Activated CD8-positive, alpha-beta memory T cell treated with anti-CD3 and anti-CD28 coated beads for 36 hours (primary cell): ENCODE measurements at regions not wholly inside any gene's neighbourhood (a gene's known extent, or its start where the extent isn't known, plus 50 kb on each side); places are given as distances from the start of the nearest gene placed in this dataset.
"Not testable (repeated sequence)": the region's sequence is repeated elsewhere in the genome, so short reads cannot be mapped to it uniquely, and the experiment has no call there.

Experiments
- CTCF ChIA-PET: fragments of 350-600 bp; sonication (Branson Sonifier 250); formaldehyde crosslinking; loops from one replicate; lab custom pipeline; 2021; ENCODE audit warnings: antibody characterized with exemption; lab: Charles Lee
- POLR2A ChIA-PET: fragments of 350-600 bp; sonication (Branson Sonifier 250); formaldehyde crosslinking; loops from one replicate; lab custom pipeline; 2021; ENCODE audit warnings: antibody characterized with exemption; lab: Charles Lee

DNA sequence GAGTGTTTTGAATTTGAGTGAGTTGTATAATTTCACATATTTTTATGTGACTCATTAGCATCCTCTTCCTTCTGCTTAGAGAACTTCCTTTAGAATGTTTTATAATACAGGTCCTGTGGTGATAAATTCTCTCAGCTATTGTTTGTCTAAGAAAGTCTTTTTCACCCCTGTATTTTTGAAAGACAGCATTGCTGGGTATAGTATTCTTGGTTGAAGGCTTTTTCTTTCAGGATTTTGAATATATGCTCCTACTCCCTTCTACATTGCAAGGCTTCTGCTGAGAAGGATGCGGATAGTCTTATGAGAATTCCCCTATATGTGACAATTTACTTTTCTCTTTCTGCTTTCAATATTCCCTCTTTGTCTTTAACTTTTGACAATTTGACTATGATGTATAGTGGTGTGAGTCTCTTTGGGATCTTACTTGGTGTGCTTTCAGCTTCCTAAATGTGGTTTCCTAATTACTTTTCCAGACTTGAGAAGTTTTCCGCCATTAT, 118.9 kb upstream of the HMGA2 start:
- ChIA-PET POLR2A (no interaction called here), CTCF (no interaction called here)

DNA sequence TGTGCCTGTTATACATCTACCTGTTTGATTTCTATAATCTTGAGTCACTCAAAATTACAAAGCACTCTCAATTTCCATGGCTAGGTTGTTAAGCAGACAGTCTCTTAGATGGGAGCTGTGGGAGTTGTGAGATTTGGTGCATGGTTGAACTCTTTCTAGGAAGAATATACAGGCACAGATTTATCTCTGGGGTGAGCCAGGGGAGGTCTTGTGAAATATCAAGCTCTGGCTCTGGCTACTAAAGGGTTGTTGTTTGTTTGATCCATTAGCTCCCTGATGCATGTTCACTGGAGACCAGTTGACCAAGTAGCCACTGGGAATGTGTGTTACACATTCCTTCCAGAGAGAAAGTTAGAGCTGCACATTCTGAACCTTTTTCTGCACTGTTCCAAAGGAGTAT, 117.2 kb upstream of the HMGA2 start:
- CTCF ChIA-PET, result no interaction called here
- POLR2A ChIA-PET, result no interaction called here

DNA sequence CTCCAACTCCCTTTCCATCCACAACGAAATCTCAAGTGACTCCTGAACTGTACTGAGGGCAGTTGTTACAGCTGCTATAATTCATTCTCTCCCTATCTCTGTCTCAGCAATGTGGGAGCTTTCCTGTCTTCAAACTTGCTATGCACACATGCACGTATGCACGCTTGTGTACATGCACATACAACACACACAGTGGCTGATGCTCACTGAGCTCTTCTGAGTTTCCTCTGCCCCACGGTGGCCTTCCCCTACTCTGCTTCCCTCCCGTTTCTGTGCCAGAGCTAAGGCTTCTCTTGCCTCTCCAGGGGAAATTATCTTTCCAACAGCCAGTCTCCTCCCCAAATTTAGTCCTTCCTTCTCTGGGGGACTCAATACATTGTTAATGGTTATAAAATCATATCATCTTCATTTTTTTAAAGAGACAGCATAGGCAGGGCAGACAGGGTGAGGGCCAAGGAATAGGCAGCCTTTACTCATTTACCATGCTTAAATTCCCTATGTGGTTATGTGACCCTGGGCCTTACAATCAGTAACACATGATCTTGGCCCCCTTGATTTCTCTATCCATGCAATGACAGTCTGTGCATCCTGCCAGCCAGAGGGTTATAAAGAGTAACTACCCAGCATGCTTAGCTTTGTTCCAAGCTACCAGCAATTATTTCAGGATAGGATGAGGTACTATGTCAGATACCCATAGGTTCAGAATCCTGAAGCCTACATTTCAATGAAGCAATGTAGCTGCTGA, 111.9 kb upstream of the HMGA2 start:
- CTCF ChIA-PET, result no interaction called here
- POLR2A ChIA-PET, result no interaction called here

DNA sequence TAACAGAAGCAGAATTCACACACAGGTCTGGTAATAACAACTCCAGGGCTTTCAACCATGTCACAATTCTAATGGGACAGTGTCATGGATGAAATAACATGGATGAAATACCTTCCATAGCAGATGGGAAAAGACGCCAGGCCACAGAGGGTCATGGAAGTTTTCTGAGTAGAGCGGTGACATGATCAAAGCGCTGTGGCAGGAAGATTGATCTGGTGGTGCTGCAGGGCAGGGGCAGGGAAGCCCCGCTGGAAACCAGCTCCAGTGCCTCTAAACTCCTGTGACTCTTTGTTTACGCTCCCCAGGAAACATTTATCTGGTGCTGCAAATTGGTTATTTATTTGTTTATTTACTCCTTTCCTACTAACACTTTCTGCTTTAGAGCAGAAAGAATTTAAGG, 108.3 kb upstream of the HMGA2 start:
- POLR2A ChIA-PET, result no interaction called here
- CTCF ChIA-PET, result no interaction called here

DNA sequence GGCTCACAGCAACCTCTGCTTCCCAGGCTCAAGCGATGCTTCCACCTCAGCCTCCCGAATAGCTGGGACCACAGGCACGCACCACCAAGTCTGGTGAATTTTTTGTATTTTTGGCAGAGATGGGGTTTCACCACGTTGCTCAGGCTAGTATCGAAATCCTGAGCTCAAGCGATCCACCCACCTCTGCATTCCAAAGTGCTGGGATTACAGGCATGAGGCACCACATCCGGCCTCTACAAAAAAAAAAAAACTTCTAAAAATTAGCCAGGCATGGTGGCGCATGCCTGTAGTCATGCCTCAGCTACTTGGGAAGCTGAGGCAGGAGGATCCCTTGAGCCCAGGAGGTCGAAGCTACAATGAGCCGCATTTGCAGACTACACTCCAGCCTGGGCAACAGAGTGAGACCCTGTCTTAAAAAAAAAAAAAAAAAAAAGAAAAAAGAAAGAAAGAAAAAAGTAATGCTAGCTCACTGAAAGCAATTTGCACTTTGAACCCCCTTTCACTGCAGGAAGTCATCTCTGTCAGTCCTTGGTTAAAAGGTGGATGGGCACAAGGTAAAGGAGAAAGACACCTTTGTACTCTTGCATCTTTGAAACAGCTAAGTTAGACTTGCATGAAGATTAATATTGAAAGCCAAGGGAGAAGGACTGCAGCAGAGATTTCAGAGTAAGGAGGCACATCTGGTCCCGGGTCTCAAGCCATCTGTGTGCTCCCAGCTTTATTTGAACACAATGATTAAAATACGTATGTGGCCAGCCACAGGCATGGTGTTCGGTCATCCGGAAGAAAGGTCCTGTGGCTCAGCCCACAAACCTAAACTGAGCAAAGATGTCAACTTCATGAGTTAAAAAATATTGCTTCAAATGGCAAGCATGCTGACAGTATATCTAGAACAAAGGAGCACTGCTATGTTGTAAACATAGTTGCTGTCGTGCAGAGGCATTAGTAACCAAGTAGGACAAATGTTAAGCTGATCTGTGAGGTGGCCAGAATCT, 103.8 kb upstream of the HMGA2 start:
- ChIA-PET POLR2A (no interaction called here), CTCF (no interaction called here)

DNA sequence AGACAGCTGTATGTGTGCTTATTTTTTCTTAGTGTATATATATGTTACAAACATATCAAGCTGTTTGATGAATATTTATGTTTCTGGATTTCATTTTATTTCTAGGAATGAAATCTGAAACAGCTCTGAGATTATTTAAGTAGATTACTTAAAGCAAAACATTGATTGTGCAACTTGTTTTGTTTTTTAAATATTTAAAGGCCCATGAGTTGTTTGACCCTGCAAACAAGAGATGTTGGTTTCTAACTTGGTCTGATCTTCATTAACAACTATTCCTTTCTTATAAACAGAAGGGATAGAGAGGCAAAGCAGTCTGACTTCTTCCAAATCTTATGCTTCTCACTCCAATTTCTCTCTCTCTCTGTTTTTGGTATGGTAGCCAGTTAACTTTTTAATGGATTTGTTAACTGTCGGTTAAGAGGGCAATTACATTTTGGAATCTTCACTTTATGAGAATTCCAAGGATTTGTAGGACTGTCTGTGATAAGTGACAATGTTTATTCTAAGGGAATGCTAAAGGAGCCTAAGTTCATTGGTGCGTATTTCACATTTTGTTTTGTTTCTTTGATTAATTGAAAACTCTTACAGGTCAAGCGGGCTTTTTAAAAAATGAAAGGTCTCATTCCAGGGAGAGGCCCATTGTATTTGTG, 102.6 kb upstream of the HMGA2 start:
- ChIA-PET POLR2A (no interaction called here), CTCF (no interaction called here)

DNA sequence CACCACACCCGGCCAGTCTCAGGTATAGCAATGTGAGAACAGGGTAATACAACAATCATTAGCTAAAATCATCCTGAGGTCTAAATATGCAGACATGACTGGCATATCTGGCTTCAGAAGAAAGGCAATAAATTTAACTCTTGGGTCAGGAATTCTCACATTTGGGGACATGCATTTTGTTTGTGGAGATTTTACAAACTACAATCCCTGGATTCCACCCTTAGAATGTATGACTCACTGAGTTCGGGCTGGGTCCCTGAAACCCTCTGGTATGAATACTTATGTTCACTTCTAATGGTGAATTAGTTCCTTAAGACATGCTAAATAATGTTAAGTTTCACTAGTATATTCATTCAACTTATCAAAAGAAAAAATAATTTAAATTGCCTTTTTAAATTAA, 98.9 kb upstream of the HMGA2 start:
- POLR2A ChIA-PET, result no interaction called here
- CTCF ChIA-PET, result no interaction called here

DNA sequence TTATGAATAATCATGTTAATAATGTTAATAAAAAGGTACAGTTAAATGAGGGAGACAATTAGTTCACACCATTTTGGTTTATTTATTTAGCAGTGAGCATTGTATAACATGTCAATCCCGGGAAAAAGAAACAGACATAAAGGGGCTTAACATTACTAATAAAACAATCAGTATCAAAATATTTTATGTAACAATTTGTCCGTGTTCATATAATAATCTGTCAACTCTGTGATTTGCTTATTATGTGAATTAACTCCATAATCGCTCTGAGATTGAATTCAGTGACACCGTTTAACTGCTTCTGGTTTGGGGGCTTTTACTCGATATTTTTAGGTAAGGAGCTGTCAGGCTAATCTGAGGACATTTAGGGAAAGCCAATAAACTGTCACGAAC, 95.8 kb upstream of the HMGA2 start:
- ChIA-PET CTCF (no interaction called here), POLR2A (no interaction called here)

DNA sequence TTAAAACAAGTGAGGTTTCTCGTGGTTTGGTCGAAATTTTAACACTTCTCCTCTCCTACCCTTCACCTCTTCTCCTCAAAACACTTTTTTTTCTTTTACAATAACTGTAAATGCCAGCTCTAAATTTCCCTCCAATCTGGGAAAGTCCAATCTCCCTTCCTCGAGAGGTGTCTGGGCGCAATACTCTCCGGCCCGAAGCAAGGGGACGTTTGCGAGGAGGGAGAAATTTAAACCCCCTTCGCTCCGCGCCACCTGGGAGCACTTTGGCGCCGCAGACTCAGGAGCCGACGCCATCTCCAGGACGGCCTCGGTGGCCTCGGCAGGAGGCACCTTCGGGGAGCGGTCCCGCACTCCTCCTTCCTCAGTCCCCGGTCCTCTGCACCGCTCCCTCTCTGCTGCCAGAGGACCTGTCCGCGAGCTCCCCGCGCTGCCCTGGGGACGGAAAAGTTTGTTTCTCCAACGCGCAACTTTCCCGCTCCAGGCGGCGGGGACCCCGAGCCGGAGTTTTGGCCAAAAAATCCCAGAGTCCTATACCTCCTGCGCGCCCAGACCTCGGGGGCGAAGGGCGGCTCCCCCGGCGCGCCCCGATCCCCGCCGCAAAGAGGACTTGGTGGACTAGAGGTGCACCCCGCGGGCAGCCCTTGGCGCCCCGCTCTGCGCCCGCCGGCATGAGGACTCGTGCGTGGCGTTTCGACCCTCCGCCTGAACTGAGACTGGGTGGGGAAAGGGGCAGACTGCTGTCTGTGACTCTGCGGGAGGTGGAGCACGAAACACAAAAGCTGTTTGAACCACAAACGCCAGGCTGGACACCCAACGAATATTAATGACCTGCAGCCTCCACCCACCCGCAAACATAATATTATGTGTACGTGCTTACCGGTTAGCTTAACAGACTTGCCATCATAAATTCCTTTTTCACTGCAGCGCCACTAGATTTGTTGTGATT, 95.2 kb upstream of the HMGA2 start:
- CTCF ChIA-PET, result no interaction called here
- POLR2A ChIA-PET, result no interaction called here

DNA sequence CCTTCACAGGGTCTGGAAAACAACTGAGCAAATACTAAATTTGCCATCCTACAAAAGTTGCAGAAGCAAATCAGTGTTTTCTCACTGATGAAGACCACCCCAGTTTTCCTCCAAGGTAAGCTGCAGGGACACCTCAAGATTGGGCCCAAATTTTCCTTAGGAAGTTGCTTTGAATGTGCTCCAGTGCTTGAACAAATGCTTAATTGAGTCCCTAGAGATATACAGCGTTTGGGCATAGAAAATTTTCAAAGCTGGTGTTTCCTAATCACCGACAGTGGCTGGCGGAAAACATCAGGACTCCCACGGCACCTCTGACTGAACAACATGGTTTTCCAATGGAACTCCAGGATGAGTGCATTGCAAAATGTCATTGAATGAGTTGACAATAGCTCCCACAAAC, 92.5 kb upstream of the HMGA2 start:
- CTCF ChIA-PET, result no interaction called here
- POLR2A ChIA-PET, result no interaction called here

DNA sequence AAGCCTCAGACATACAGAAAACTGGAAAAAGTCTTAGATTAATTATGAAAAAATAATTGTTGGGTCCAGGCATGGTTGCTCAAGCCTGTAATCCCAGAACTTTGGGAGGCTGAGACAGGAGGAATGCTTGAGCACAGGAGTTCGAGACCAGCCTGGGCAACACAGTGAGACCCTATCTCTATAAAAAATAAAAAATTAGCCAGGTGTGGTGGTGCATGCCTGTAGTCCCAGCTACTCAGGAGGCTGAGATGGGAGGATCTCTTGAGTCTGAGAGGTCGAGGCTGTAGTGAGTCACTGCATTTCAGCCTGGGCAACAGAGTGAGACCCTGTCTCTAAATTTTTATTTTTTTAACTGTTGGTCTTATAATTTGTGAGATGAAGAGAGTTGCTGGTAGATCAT, 90.6 kb upstream of the HMGA2 start:
- CTCF ChIA-PET, POLR2A ChIA-PET: not testable (repeated sequence)

DNA sequence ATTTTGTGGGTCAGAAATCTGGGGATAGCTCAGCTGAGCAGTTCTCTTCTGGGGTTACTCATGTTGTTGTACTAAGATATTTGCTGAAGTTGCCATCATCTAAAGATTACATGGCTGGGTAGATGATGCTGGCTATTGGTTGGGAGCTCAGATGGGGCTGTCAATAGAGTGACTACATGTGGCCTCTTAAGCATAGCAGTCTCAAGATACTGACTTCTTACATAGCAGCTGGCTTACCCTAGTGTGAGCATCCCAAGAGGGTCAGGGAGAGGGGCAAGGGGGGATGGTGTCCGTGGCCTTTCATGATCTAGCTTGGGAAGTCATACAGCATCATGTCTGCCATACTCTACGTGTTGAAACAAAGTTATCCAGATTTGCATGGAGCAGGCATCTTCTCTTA, 90.1 kb upstream of the HMGA2 start:
- ChIA-PET CTCF (no interaction called here), POLR2A (no interaction called here)

DNA sequence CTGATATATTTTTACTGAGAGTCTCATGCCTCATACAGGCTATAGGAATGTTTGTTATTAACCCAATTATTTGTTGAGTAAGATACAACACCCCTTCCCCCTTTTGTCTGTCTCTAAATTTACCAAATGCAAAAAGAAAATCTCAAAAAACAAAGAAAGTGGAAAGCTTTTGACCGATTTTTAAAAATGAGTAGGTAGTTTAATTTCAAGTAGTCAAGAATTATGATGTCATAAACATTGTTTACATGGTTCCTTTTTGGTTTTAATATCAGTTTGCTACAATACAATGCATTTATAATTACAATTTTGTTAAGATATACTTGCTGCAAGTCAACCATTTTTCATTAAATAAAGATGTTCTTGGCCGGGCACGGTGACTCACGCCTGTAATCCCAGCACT, 84.7 kb upstream of the HMGA2 start:
- ChIA-PET POLR2A (no interaction called here), CTCF (no interaction called here)

DNA sequence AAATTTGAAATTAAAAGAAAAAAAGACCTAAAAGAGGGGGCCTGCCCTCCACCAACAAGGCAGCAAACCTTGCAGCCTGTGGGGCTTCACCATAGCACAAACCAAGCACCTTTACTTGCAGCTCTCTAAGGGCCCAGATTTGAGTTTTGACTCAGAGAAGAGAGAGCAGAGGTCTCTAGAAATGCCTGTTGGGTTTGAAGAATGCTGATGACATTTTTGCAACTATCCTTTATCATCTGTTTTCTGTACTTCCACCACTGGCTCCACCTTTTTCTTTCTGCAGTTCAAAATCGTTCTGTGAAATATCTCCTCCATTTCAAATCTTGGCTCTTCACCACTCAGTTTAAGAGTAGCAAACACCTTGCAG, 83.8 kb upstream of the HMGA2 start:
- CTCF ChIA-PET, result no interaction called here
- POLR2A ChIA-PET, result no interaction called here

DNA sequence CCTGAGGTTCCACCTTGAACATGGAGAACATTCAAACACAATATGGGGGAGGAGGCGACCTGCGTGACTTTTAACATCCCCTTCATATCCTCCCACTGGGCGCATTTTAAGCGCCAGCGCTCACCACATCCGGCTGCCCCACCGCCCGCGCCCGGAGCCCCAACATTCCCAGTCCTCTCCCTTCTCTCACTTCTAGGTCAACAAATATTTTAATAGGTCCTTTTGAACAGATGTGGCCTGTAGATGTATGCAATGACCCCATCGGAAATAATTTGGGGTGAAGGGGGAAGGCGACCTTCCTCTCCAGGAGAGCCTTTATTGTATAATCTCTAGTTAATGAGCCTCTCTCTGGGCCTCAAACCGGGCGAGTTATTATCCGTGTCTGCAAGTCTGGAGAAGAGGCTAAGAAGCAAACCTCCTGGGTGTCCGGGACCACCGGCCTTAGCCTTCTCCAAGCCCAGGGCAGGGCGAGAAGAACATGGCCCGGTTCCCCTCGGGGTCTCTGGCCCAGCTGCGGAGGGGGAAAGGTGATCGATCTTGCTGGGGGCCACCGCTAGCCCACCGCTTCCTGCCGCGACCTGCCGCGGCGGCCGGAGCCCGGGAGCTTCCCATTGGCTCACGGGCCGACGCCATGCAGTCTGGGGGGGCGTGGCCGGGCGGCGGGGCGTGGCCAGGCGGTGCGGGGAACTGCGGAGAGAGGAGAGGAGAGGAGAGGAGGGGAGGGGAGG, 83.2 kb upstream of the HMGA2 start:
- POLR2A ChIA-PET, result no interaction called here

DNA sequence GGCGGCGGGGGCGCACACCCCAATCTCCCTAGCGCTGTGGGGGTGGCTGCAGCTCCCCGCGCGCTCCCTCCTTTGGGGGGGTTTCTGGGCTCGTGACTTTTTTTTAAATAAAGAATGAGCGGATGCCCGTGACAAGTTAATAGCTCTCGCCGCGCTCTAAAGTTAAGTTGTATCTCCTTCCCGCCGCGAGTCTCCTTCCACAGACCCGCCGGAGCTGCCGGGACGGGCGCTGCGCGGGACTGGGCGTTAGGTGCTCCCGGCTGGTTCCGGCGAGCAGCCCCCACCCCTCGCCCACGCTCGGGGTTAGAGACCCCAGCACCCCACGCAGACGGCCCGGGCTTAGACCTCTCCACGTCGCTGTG, 82.6 kb upstream of the HMGA2 start:
- ChIA-PET POLR2A (no interaction called here), CTCF (no interaction called here)

More for the DNA sequence above, 83.2 kb upstream of the HMGA2 start:
- CTCF ChIA-PET, result no interaction called here

DNA sequence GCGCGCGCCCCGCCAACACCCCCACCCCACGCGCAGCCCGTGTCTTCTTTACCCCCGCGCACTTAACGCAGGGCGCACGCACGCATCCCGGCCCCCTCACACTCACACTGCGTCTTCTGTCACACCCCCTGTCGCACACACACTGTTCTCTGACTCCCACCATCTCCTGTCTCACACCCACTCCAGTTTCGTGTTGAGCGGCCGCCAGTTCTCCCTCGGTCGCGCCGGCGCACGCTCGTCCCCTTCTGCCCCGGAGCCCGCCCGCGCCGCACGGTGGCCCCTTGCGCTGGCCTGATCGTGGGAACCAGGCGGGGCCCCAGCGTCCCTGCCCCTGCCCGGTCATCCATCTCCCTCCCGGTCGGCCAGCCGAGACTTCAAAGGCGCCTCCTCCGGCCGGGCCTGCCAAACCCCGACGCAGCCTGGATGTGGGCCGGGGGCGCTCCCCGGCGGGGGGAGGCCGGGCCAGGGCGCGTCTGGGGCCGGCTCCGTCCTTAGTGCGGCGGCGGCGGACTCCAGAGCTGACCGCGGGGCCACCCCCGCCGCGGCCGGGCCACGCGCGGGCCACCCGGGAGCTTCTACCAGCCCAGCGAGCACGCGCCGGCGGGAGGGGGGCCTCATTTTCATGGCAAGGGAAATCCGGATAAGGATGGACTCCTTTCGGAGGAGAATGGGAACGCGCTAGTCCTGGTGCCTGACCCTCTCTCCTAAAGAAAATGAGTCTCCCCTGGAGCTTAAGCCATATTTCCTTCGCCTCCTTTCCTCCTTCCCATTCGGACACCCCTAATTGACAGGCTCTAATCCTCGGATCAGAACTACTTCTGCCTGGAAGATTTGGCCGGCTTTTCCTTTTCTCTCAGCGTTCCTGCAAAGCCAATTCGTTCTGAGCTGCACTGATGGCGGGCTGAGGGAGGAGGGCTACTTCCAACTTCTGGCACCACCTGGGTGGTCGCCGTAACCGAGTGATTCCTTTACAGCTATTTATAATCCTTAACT, 82.0 kb upstream of the HMGA2 start:
- CTCF ChIA-PET, result no interaction called here
- POLR2A ChIA-PET, result no interaction called here
